ENCODE measurements at regions not wholly inside any gene's neighbourhood (a gene's known extent, or its start where the extent isn't known, plus 50 kb on each side); places are given as distances from the start of the nearest gene placed in this dataset.

DNA sequence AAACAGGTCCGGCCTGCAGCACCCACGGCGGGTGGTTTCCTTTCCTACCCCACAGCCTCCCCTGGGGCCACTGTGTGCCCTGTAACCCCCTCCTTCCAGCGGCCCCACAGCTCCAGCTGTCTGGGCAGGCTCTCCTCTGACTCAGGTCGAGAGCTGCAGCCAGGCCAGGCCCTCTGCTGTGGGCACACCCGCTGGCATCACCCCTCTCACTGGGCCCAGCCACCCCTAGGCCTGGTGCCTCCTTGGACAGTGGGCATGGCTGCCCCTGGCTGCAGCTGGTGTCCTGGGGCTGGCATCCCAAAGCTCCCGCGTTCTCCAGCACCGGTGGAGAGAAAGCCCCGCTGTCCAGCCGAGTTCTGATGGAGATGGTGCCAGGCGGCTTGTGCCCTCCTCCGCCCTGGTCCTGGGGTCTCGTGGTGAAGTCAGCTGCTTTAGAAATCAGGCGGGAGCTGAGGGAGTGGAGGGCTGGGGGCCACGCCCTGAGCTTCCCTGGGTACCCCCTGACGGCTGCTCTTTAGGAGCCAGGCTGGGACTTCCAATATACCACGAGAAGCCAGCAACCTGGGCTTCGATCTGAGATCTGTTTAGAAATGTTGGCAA, 114.9 kb downstream of the KIF26A start:
- TF ChIP-seq GATA3 (IDR thresholded peaks at IDR 0.05; ENCODE audit: low read depth, low read length) (no peak), GATA2 (IDR thresholded peaks at IDR 0.05; ENCODE audit: low read depth, low read length) (no peak)
